Keratinocyte (primary cell): ENCODE measurements at regions not wholly inside any gene's neighbourhood (a gene's known extent, or its start where the extent isn't known, plus 50 kb on each side); places are given as distances from the start of the nearest gene placed in this dataset.

Experiments
- DNase-seq: peaks from one replicate; pipeline ENCODE4 v3.0.0-alpha.2; 2011; ENCODE audit warnings: low read depth, missing footprints, low spot score
- FAIRE-seq: peaks from 2 replicates; lab custom pipeline; 2011; peaks lifted over from hg19 to GRCh38; lab: Jason Lieb, UNC
- H2AFZ ChIP-seq: 2 replicates; pipeline ENCODE4 v1.6.0; 2012; ENCODE audit warnings: low read length, control low read depth, inconsistent platforms; ENCODE audit not compliant: control insufficient read depth
- H3K27ac ChIP-seq: 2 replicates; pipeline ENCODE4 v1.5.1; 2011; ENCODE audit warnings: low read length; ENCODE audit not compliant: control insufficient read depth, insufficient read depth
- H3K27me3 ChIP-seq: 3 replicates; pipeline ENCODE4 v1.6.0; 2011; ENCODE audit warnings: low read length; ENCODE audit not compliant: control insufficient read depth, insufficient read depth; ENCODE audit errors: extremely low read depth
- H3K36me3 ChIP-seq, 2 experiments: 2 replicates in 1 of 2; 3 replicates in 1 of 2; pipeline ENCODE4 v1.5.1; 2011; ENCODE audit warnings: low read length in 2 of 2, mild to moderate bottlenecking in 1 of 2; ENCODE audit not compliant: control insufficient read depth in 2 of 2, insufficient read depth in 2 of 2; ENCODE audit errors: extremely low read depth in 1 of 2
- H3K4me1 ChIP-seq: 3 replicates; pipeline ENCODE4 v1.5.1; 2011; ENCODE audit warnings: low read length; ENCODE audit not compliant: control insufficient read depth, insufficient read depth; ENCODE audit errors: extremely low read depth
- H3K4me2 ChIP-seq: 3 replicates; pipeline ENCODE4 v1.6.0; 2011; ENCODE audit warnings: low read depth, low read length; ENCODE audit not compliant: control insufficient read depth, insufficient read depth; ENCODE audit errors: extremely low read depth
- H3K4me3 ChIP-seq, 3 experiments: fragments of 200-600 bp in 1 of 3; sonication (generic) in 1 of 3; 2 replicates in 2 of 3; 3 replicates in 1 of 3; pipeline ENCODE4 v1.5.1; 2011 to 2016; ENCODE audit warnings: low read length in 3 of 3, mild to moderate bottlenecking in 3 of 3, control low read depth in 2 of 3, inconsistent platforms in 1 of 3, low read depth in 1 of 3, mixed read lengths in 1 of 3, mixed run types in 1 of 3, moderate library complexity in 1 of 3; ENCODE audit not compliant: control insufficient read depth in 2 of 3, insufficient read depth in 2 of 3; ENCODE audit errors: extremely low read depth in 1 of 3
- H3K79me2 ChIP-seq: 2 replicates; pipeline ENCODE4 v1.6.0; 2012; ENCODE audit warnings: low read length; ENCODE audit not compliant: control insufficient read depth, insufficient read depth
- H3K9ac ChIP-seq: 3 replicates; pipeline ENCODE4 v1.6.0; 2011; ENCODE audit warnings: low read length; ENCODE audit not compliant: control insufficient read depth, insufficient read depth; ENCODE audit errors: extremely low read depth
- H3K9me1 ChIP-seq: 3 replicates; pipeline ENCODE4 v1.6.0; 2011; ENCODE audit warnings: low read length; ENCODE audit not compliant: control insufficient read depth, insufficient read depth; ENCODE audit errors: extremely low read depth
- H3K9me3 ChIP-seq: 2 replicates; pipeline ENCODE4 v1.5.1; 2012; ENCODE audit warnings: low read depth, low read length; ENCODE audit not compliant: control insufficient read depth
- H4K20me1 ChIP-seq: 3 replicates; pipeline ENCODE4 v1.6.0; 2011; ENCODE audit warnings: low read length; ENCODE audit not compliant: control insufficient read depth, insufficient read depth; ENCODE audit errors: extremely low read depth
- CTCF ChIP-seq, 3 experiments: IDR thresholded peaks in 1 of 3; conservative IDR thresholded peaks in 1 of 3; optimal IDR thresholded peaks in 1 of 3; 2 replicates in 2 of 3; 3 replicates in 1 of 3; pipeline versions ENCODE3 to v1.5.1; 2011; ENCODE audit warnings: low read length in 3 of 3, mild to moderate bottlenecking in 3 of 3, moderate library complexity in 2 of 3, control low read depth in 1 of 3, inconsistent platforms in 1 of 3; ENCODE audit not compliant: insufficient read depth in 2 of 3; ENCODE audit errors: extremely low read depth in 1 of 3
- EZH2 ChIP-seq: IDR thresholded peaks from one replicate; pipeline ENCODE4 v1.6.1; 2012; ENCODE audit warnings: inconsistent platforms, mild to moderate bottlenecking, low read length, moderate library complexity
- dilution Hi-C: fragments of 300-500 bp; cut with MboI; formaldehyde crosslinking; loops from one replicate; pipeline ENCODE4 v1.7.0; 2020; ENCODE audit warnings: low sequenced_read_pairs; ENCODE audit not compliant: extremely low pct_ligation_motif_present

GRCh38 chr1:19591482-19592091 is 52.5 kb upstream of the NBL1 start:
- peaks cover 4% of the 10 kb centered on the region for H3K4me1 ChIP-seq
- H3K79me2 ChIP-seq, result no peaks in the 10 kb centered on the region
- H4K20me1 ChIP-seq, result no peaks in the 10 kb centered on the region
- no peaks in the 10 kb centered on the region for H3K9me1 ChIP-seq
- no peak for TF ChIP-seq EZH2
- no peak for TF ChIP-seq CTCF (optimal IDR thresholded peaks at IDR 0.05 in 1 of 3, IDR thresholded peaks at IDR 0.05 in 1 of 3, conservative IDR thresholded peaks at IDR 0.05 in 1 of 3; ENCODE audit: extremely low read depth in 1 of 3, insufficient read depth in 2 of 3, low read length in 3 of 3)
- no peak overlapping the region for H3K4me2 ChIP-seq
- no peaks in the 10 kb centered on the region for H3K36me3 ChIP-seq
- H3K27me3 ChIP-seq, result no peaks in the 10 kb centered on the region
- H3K4me3 ChIP-seq, result no peak overlapping the region
- dilution Hi-C loops, result no loop called here
- DNase-seq, result no peak
- no peak overlapping the region for H3K27ac ChIP-seq
- H2AFZ ChIP-seq, result no peak overlapping the region
- no peak for FAIRE-seq
- H3K9me3 ChIP-seq, result no peaks in the 10 kb centered on the region
- no peak overlapping the region for H3K9ac ChIP-seq

GRCh38 chr1:19585507-19585906 is 58.6 kb upstream of the NBL1 start:
- dilution Hi-C loops, result no loop called here
- H3K4me1 ChIP-seq, result no peaks in the 10 kb centered on the region
- H4K20me1 ChIP-seq, result no peaks in the 10 kb centered on the region
- no peak overlapping the region for H3K9ac ChIP-seq
- no peaks in the 10 kb centered on the region for H3K36me3 ChIP-seq
- DNase-seq (no peak), FAIRE-seq (no peak)
- H3K79me2 ChIP-seq, result no peaks in the 10 kb centered on the region
- H3K4me2 ChIP-seq, result no peak overlapping the region
- no peaks in the 10 kb centered on the region for H3K9me1 ChIP-seq
- H3K4me3 ChIP-seq, result no peak overlapping the region
- no peaks in the 10 kb centered on the region for H3K27me3 ChIP-seq
- TF ChIP-seq CTCF (optimal IDR thresholded peaks at IDR 0.05 in 1 of 3, IDR thresholded peaks at IDR 0.05 in 1 of 3, conservative IDR thresholded peaks at IDR 0.05 in 1 of 3; ENCODE audit: extremely low read depth in 1 of 3, insufficient read depth in 2 of 3, low read length in 3 of 3) (no peak), EZH2 (no peak)
- H3K27ac ChIP-seq, result no peak overlapping the region
- H2AFZ ChIP-seq, result no peak overlapping the region
- no peaks in the 10 kb centered on the region for H3K9me3 ChIP-seq
